Fibroblast of the aortic adventitia (primary cell): ENCODE measurements at regions not wholly inside any gene's neighbourhood (a gene's known extent, or its start where the extent isn't known, plus 50 kb on each side); places are given as distances from the start of the nearest gene placed in this dataset.
"Not testable (repeated sequence)": the region's sequence is repeated elsewhere in the genome, so short reads cannot be mapped to it uniquely, and the experiment has no call there.

Source experiments
- DNase-seq: peaks from one replicate; pipeline ENCODE4 v3.0.0-alpha.2; 2010; ENCODE audit warnings: low read depth
- H3K4me3 ChIP-seq: 2 replicates; pipeline ENCODE4 v1.5.1; 2011; ENCODE audit warnings: low read depth, mild to moderate bottlenecking, control low read depth, low read length, moderate library complexity
- CTCF ChIP-seq: IDR thresholded peaks from 2 replicates; pipeline ENCODE4 v1.5.1; 2011; ENCODE audit warnings: mild to moderate bottlenecking, low read length, control low read depth, inconsistent platforms; ENCODE audit not compliant: insufficient read depth

- peak; percentile 62 for DNase-seq
Observed at GRCh38 chr9:90226839-90227338, 415.7 kb downstream of the DIRAS2 start.

GRCh38 chr9:90233081-90233480 lies 409.5 kb downstream of the DIRAS2 start:
- not testable (repeated sequence) for DNase-seq, H3K4me3 ChIP-seq

More at GRCh38 chr9:90226839-90227338, 415.7 kb downstream of the DIRAS2 start:
- peak; percentile 51 for TF ChIP-seq CTCF
- H3K4me3 ChIP-seq = not testable (repeated sequence)

- no peak overlapping the region for H3K4me3 ChIP-seq
- no peak for TF ChIP-seq CTCF
- no peak for DNase-seq
Observed at GRCh38 chr9:90240541-90240940, 402.1 kb downstream of the DIRAS2 start.

- TF ChIP-seq CTCF = no peak
- H3K4me3 ChIP-seq = no peak overlapping the region
- no peak for DNase-seq
Observed at GRCh38 chr9:90245661-90246060, 397.0 kb downstream of the DIRAS2 start.

- DNase-seq = no peak
- no peak for TF ChIP-seq CTCF
- H3K4me3 ChIP-seq = no peak overlapping the region
Observed at GRCh38 chr9:90249094-90249493, 393.5 kb downstream of the DIRAS2 start.

GRCh38 chr9:90251316-90251715 lies 391.3 kb downstream of the DIRAS2 start:
- TF ChIP-seq CTCF = no peak
- no peak for DNase-seq

GRCh38 chr9:90256345-90256744 lies 386.3 kb downstream of the DIRAS2 start:
- TF ChIP-seq CTCF = no peak
- H3K4me3 ChIP-seq = no peak overlapping the region
- no peak for DNase-seq

More at GRCh38 chr9:90251316-90251715, 391.3 kb downstream of the DIRAS2 start:
- H3K4me3 ChIP-seq = no peak overlapping the region
